IMR-90 (cell line): ENCODE measurements at regions not wholly inside any gene's neighbourhood (a gene's known extent, or its start where the extent isn't known, plus 50 kb on each side); places are given as distances from the start of the nearest gene placed in this dataset.

Source experiments
- ATAC-seq: fragments of 200-7000 bp; cut with Tn5 transposase; 2 replicates; pipeline ENCODE4 v1.9.1; 2020; ENCODE audit warnings: low read depth, mild to moderate bottlenecking, moderate library complexity
- BruUV-seq: library from RNA; stranded (reverse); fragments of 400-500 nt; replicated peaks from 2 replicates; lab custom pipeline; 2021; lab: Mats Ljungman, UMichigan
- CTCF ChIA-PET: fragments of 300-600 bp; formaldehyde crosslinking; extraction: SDS; loops from one replicate; lab custom pipeline; 2021; ENCODE audit warnings: antibody characterized with exemption; lab: Yijun Ruan, JAX
- POLR2A ChIA-PET: fragments of 300-600 bp; sonication (Branson Sonifier 250); formaldehyde crosslinking; loops from one replicate; lab custom pipeline; 2022; ENCODE audit warnings: antibody characterized with exemption; ENCODE audit not compliant: unreplicated experiment; lab: Charles Lee
- DNase-seq: peaks from one replicate; pipeline ENCODE4 v3.0.0; 2013
- H2AFZ ChIP-seq: replicated peaks from 2 replicates; pipeline ENCODE3; 2013; ENCODE audit warnings: low read length, mild to moderate bottlenecking; ENCODE audit not compliant: poor library complexity
- H2AK5ac ChIP-seq: 2 replicates; pipeline ENCODE4 v1.6.1; 2013; ENCODE audit warnings: low read depth, low read length, inconsistent platforms
- H2AK9ac ChIP-seq: replicated peaks from 2 replicates; pipeline ENCODE3; 2013; ENCODE audit warnings: mild to moderate bottlenecking, low read depth, low read length, moderate library complexity; ENCODE audit not compliant: poor library complexity
- H2BK120ac ChIP-seq: 2 replicates; pipeline ENCODE4 v1.6.1; 2013; ENCODE audit warnings: low read depth, low read length, inconsistent platforms
- H2BK15ac ChIP-seq: 3 replicates; pipeline ENCODE4 v1.6.1; 2013; ENCODE audit warnings: low read depth, low read length, inconsistent platforms
- H2BK20ac ChIP-seq: 2 replicates; pipeline ENCODE4 v1.6.1; 2013; ENCODE audit warnings: low read depth, mild to moderate bottlenecking, inconsistent platforms, low read length, moderate library complexity
- H2BK5ac ChIP-seq: 2 replicates; pipeline ENCODE4 v1.6.1; 2013; ENCODE audit warnings: mild to moderate bottlenecking, low read depth, low read length, inconsistent platforms; ENCODE audit not compliant: poor library complexity, severe bottlenecking
- H3K14ac ChIP-seq: replicated peaks from 2 replicates; pipeline ENCODE4 v1.6.1; 2013; ENCODE audit warnings: low read depth, low read length, inconsistent platforms
- H3K18ac ChIP-seq: 2 replicates; pipeline ENCODE4 v1.6.1; 2013; ENCODE audit warnings: low read depth, low read length, control low read depth
- H3K23ac ChIP-seq: 2 replicates; pipeline ENCODE4 v1.6.1; 2013; ENCODE audit warnings: low read depth, low read length, inconsistent platforms
- H3K27ac ChIP-seq: 2 replicates; pipeline ENCODE4 v1.5.1; 2013; ENCODE audit warnings: mild to moderate bottlenecking, control low read depth, low read length; ENCODE audit not compliant: insufficient read depth
- H3K27me3 ChIP-seq: 2 replicates; pipeline ENCODE4 v1.6.1; 2013; ENCODE audit warnings: low read length; ENCODE audit not compliant: control insufficient read depth, insufficient read depth
- H3K36me3 ChIP-seq: 2 replicates; pipeline ENCODE4 v1.6.1; 2013; ENCODE audit warnings: low read length, mixed read lengths; ENCODE audit not compliant: control insufficient read depth, insufficient read depth
- H3K4ac ChIP-seq: 2 replicates; pipeline ENCODE4 v1.6.1; 2013; ENCODE audit warnings: low read depth, low read length, inconsistent platforms
- H3K4me1 ChIP-seq: 2 replicates; pipeline ENCODE4 v1.6.1; 2013; ENCODE audit warnings: low read length, mixed read lengths; ENCODE audit not compliant: control insufficient read depth, insufficient read depth
- H3K4me2 ChIP-seq: 2 replicates; pipeline ENCODE4 v1.6.1; 2013; ENCODE audit warnings: low read depth, mild to moderate bottlenecking, control low read depth, low read length, moderate library complexity
- H3K4me3 ChIP-seq: 2 replicates; pipeline ENCODE4 v1.5.1; 2013; ENCODE audit warnings: low read depth, mild to moderate bottlenecking, control low read depth, low read length, moderate library complexity; ENCODE audit not compliant: insufficient read depth
- H3K56ac ChIP-seq: 2 replicates; pipeline ENCODE4 v1.6.1; 2013; ENCODE audit warnings: low read length, inconsistent platforms; ENCODE audit not compliant: insufficient read depth; ENCODE audit errors: extremely low read depth
- H3K79me1 ChIP-seq, 2 experiments: 2 replicates each; pipeline ENCODE4 v1.6.1; 2013; ENCODE audit warnings: low read length in 2 of 2, inconsistent platforms in 1 of 2, low read depth in 1 of 2
- H3K9ac ChIP-seq: 2 replicates; pipeline ENCODE4 v1.6.1; 2013; ENCODE audit warnings: low read depth, low read length, control low read depth
- H3K9me1 ChIP-seq: 2 replicates; pipeline ENCODE4 v1.6.1; 2013; ENCODE audit warnings: low read length, inconsistent platforms; ENCODE audit not compliant: insufficient read depth
- H3K9me3 ChIP-seq: 2 replicates; pipeline ENCODE4 v1.6.1; 2013; ENCODE audit warnings: low read length; ENCODE audit not compliant: control insufficient read depth, insufficient read depth
- H4K20me1 ChIP-seq: 2 replicates; pipeline ENCODE4 v1.6.1; 2013; ENCODE audit warnings: low read length, inconsistent platforms; ENCODE audit not compliant: insufficient read depth
- H4K5ac ChIP-seq: 2 replicates; pipeline ENCODE4 v1.6.1; 2013; ENCODE audit warnings: mild to moderate bottlenecking, low read depth, low read length, control low read depth
- H4K8ac ChIP-seq, 2 experiments: 2 replicates each; pipeline ENCODE4 v1.6.1; 2013; ENCODE audit warnings: low read depth in 2 of 2, low read length in 2 of 2, control low read depth in 1 of 2, inconsistent platforms in 1 of 2
- H4K91ac ChIP-seq: 2 replicates; pipeline ENCODE4 v1.6.1; 2013; ENCODE audit warnings: low read depth, low read length, inconsistent platforms; ENCODE audit not compliant: insufficient read depth
- BHLHE40 ChIP-seq: fragments of 150-350 bp; IDR thresholded peaks from 2 replicates; pipeline ENCODE4 v1.6.1; 2016; ENCODE audit warnings: mild to moderate bottlenecking, low read depth, low read length
- CEBPB ChIP-seq: IDR thresholded peaks from 2 replicates; pipeline ENCODE4 v1.6.1; 2012; ENCODE audit warnings: low read depth, low read length, improper control_type of control experiment
- CHD1 ChIP-seq: IDR thresholded peaks from 2 replicates; pipeline ENCODE4 v1.6.1; 2012; ENCODE audit warnings: low read depth, low read length, improper control_type of control experiment
- FOS ChIP-seq: fragments of 150-350 bp; IDR thresholded peaks from 2 replicates; pipeline ENCODE4 v1.6.1; 2016; ENCODE audit warnings: low read depth, low read length
- MAFK ChIP-seq: IDR thresholded peaks from 2 replicates; pipeline ENCODE4 v1.6.1; 2012; ENCODE audit warnings: low read depth, low read length, improper control_type of control experiment
- MAZ ChIP-seq: IDR thresholded peaks from 2 replicates; pipeline ENCODE4 v1.6.1; 2012; ENCODE audit warnings: low read depth, mild to moderate bottlenecking, low read length, improper control_type of control experiment, moderate library complexity, borderline replicate concordance
- MXI1 ChIP-seq: IDR thresholded peaks from 2 replicates; pipeline ENCODE4 v1.6.1; 2012; ENCODE audit warnings: low read depth, mild to moderate bottlenecking, low read length, moderate library complexity, borderline replicate concordance
- NFE2L2 ChIP-seq: fragments of 150-350 bp; IDR thresholded peaks from 2 replicates; pipeline ENCODE4 v1.6.1; 2016; ENCODE audit warnings: low read depth, mild to moderate bottlenecking, low read length
- POLR2A ChIP-seq: IDR thresholded peaks from 2 replicates; pipeline ENCODE4 v1.6.1; 2012; ENCODE audit warnings: mild to moderate bottlenecking, low read depth, low read length
- RCOR1 ChIP-seq: IDR thresholded peaks from 2 replicates; pipeline ENCODE4 v1.6.1; 2012; ENCODE audit warnings: mild to moderate bottlenecking, low read length, improper control_type of control experiment; ENCODE audit not compliant: insufficient replicate concordance
- RFX5 ChIP-seq: IDR thresholded peaks from 2 replicates; pipeline ENCODE4 v1.8.0; 2012; ENCODE audit warnings: low read depth, mild to moderate bottlenecking, low read length, moderate library complexity
- SMC3 ChIP-seq: fragments of 150-350 bp; IDR thresholded peaks from 2 replicates; pipeline ENCODE4 v1.6.1; 2016; ENCODE audit warnings: low read depth, mild to moderate bottlenecking, antibody characterized with exemption, low read length, moderate library complexity
- USF2 ChIP-seq: fragments of 150-350 bp; IDR thresholded peaks from 2 replicates; pipeline ENCODE4 v1.6.1; 2017; ENCODE audit warnings: mild to moderate bottlenecking, antibody characterized with exemption, low read length, low read depth
- WGBS, 2 experiments: methylation state at CpG; one replicate each; pipeline versions ENCODE4 v1.1.5 to v1.1.7; 2013; ENCODE audit warnings: missing lambda C conversion rate in 2 of 2; ENCODE audit not compliant: insufficient read length in 1 of 2; ENCODE audit errors: extremely low coverage in 2 of 2; 5-methylcytosine and 5-hydroxymethylcytosine counted together
- dilution Hi-C: fragments of 300-500 bp; cut with HindIII; formaldehyde crosslinking; loops from one replicate; pipeline ENCODE4 v1.14.3; 2018; ENCODE audit warnings: low sequenced_read_pairs; ENCODE audit not compliant: unreplicated experiment
- in situ Hi-C: fragments of 300-500 bp; cut with MboI; formaldehyde crosslinking; loops from 3 replicates; pipeline ENCODE4 v1.14.3; 2019; ENCODE audit warnings: low sequenced_read_pairs, inconsistent platforms, mixed read lengths
- intact Hi-C: fragments of 100-400 bp; cut with micrococcal nuclease; formaldehyde crosslinking; loops from 2 replicates; pipeline ENCODE4 v1.10.0; 2022
- TF ChIP-seq, protein P1 (sequence below): fragments of 150-350 bp; IDR thresholded peaks from 2 replicates; pipeline ENCODE4 v1.6.1; 2016; ENCODE audit warnings: low read depth, mild to moderate bottlenecking, low read length, moderate library complexity, borderline replicate concordance
- TF ChIP-seq, protein P2 (sequence below): conservative IDR thresholded peaks from 2 replicates; pipeline ENCODE4 v1.5.1; 2012; ENCODE audit warnings: mild to moderate bottlenecking, low read depth, low read length, improper control_type of control experiment

- peaks cover 37% of the 10 kb centered on the region for H3K27me3 ChIP-seq
- in situ Hi-C loops (no loop called here), dilution Hi-C loops (no loop called here), intact Hi-C loops (no loop called here)
- no peak overlapping the region for H2BK5ac ChIP-seq
- DNase-seq (no peak), ATAC-seq (no peak)
- no peak overlapping the region for H3K23ac ChIP-seq
- ChIA-PET POLR2A (interaction anchor here (0.5 kb wide), 1 partner anchor 416 kb away, joined by 4 read pairs; no protein-coding TSS in a partner anchor), CTCF (no interaction called here)
- H4K20me1 ChIP-seq: peaks cover 4% of the 10 kb centered on the region; the same call in 1 of the 2 replicates
- no TSS peak for BruUV-seq
- H3K36me3 ChIP-seq: no peaks in the 10 kb centered on the region
- H3K4me2 ChIP-seq: no peak overlapping the region
- H3K4ac ChIP-seq: no peak overlapping the region
- no peak overlapping the region for H2AK5ac ChIP-seq
- H3K14ac ChIP-seq: no peak overlapping the region
- no peaks in the 10 kb centered on the region; the same call in 1 of the 2 replicates for H3K9me3 ChIP-seq
- WGBS, 2 experiments: 85% methylated on average over 10 of the region's 29 CpGs; no CpG with 5 or more reads in 1 of the 2 experiments
- H3K27ac ChIP-seq: no peak overlapping the region
- H3K56ac ChIP-seq: no peak overlapping the region
- no peak overlapping the region for H3K4me3 ChIP-seq
- H3K9me1 ChIP-seq: no peaks in the 10 kb centered on the region
- no peaks in the 10 kb centered on the region for H3K79me1 ChIP-seq
- H2BK120ac ChIP-seq: no peak overlapping the region
- no peaks in the 10 kb centered on the region; the same call in 1 of the 2 replicates for H3K4me1 ChIP-seq
- no peak overlapping the region for H3K9ac ChIP-seq
- H2BK20ac ChIP-seq: no peak overlapping the region
- H4K8ac ChIP-seq: no peak overlapping the region
- H4K91ac ChIP-seq: no peak overlapping the region
- H4K5ac ChIP-seq: no peak overlapping the region
- no peak overlapping the region for H2BK15ac ChIP-seq
- H2AFZ ChIP-seq: no peak overlapping the region
- peak overlapping the region; percentile 58 for H2AK9ac ChIP-seq
- no peak overlapping the region for H3K18ac ChIP-seq
- no peak for TF ChIP-seq MXI1
- TF ChIP-seq USF2: no peak
- no peak for TF ChIP-seq RCOR1
- no peak for TF ChIP-seq NFE2L2
- TF ChIP-seq BHLHE40: no peak
- no peak for TF ChIP-seq CHD1
- TF ChIP-seq MAFK: no peak
- TF ChIP-seq SMC3: no peak
- TF ChIP-seq POLR2A: no peak
- TF ChIP-seq CEBPB: no peak
- TF ChIP-seq MAZ: no peak
- TF ChIP-seq, protein P1, sequence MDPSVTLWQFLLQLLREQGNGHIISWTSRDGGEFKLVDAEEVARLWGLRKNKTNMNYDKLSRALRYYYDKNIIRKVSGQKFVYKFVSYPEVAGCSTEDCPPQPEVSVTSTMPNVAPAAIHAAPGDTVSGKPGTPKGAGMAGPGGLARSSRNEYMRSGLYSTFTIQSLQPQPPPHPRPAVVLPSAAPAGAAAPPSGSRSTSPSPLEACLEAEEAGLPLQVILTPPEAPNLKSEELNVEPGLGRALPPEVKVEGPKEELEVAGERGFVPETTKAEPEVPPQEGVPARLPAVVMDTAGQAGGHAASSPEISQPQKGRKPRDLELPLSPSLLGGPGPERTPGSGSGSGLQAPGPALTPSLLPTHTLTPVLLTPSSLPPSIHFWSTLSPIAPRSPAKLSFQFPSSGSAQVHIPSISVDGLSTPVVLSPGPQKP: no peak
- TF ChIP-seq, protein P2, sequence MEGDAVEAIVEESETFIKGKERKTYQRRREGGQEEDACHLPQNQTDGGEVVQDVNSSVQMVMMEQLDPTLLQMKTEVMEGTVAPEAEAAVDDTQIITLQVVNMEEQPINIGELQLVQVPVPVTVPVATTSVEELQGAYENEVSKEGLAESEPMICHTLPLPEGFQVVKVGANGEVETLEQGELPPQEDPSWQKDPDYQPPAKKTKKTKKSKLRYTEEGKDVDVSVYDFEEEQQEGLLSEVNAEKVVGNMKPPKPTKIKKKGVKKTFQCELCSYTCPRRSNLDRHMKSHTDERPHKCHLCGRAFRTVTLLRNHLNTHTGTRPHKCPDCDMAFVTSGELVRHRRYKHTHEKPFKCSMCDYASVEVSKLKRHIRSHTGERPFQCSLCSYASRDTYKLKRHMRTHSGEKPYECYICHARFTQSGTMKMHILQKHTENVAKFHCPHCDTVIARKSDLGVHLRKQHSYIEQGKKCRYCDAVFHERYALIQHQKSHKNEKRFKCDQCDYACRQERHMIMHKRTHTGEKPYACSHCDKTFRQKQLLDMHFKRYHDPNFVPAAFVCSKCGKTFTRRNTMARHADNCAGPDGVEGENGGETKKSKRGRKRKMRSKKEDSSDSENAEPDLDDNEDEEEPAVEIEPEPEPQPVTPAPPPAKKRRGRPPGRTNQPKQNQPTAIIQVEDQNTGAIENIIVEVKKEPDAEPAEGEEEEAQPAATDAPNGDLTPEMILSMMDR: no peak
- TF ChIP-seq FOS: no peak
- TF ChIP-seq RFX5: no peak
Measured at GRCh38 chr17:83178533-83179304, 99.3 kb downstream of the METRNL start.
